Stimulated activated CD4-positive, alpha-beta T cell treated with anti-CD3 and anti-CD28 coated beads, Interleukin-12 subunit alpha, Interleukin-12 subunit beta, amount 100 ng/mL, for 4 hours (primary cell): ENCODE measurements at regions not wholly inside any gene's neighbourhood (a gene's known extent, or its start where the extent isn't known, plus 50 kb on each side); places are given as distances from the start of the nearest gene placed in this dataset.

ENCODE experiments used
- DNase-seq: peaks from one replicate; pipeline ENCODE4 v3.0.0-alpha.2; 2020

DNA sequence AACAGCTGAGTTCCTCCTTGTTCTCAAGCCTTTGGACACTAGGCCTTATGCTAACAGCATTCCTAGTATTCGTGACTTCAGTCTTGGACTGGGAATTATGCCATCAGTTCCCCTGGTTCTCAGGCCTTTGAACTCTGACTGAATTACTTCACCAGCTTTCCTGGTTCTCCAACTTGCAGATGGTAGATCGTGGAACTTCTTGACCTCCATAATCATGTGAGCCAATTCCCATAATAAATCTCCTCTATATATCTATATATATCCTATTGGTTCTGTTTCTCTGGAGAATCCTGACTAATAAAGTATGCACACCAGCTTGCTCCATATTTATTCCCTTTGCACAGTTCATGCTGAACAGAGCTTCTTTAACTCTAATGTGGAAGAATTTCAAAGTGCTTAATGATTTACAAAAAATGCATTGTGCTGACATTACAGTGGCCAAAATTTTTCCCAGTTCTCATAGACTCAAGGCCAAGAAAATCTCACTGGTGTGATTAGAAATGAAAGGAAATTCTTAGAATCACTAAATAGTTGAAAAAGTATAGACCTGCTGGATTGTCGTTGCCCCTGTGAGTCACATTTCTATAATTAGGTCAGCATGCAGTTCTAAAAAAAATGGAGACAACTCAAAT is 462.9 kb upstream of the ADAMTS5 start:
- no peak for DNase-seq

DNA sequence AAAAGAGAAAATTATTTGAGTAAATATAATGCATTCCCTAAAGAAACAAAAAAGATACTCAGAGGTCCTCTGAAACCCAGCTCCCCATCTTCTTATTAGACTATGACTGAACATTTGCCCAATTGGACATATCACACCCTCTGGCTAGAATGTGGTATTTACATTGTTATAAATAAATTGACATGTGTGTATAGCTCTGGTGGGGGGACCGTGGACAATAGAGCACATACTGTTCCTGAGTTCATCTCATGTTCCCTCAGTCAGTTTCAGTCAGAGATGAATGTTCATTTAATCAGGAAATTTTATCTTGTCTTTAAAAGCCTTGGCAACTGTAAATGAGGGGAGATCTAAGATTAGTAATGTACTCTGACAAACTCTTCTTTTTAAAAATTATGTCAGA is 459.3 kb upstream of the ADAMTS5 start:
- no peak for DNase-seq

DNA sequence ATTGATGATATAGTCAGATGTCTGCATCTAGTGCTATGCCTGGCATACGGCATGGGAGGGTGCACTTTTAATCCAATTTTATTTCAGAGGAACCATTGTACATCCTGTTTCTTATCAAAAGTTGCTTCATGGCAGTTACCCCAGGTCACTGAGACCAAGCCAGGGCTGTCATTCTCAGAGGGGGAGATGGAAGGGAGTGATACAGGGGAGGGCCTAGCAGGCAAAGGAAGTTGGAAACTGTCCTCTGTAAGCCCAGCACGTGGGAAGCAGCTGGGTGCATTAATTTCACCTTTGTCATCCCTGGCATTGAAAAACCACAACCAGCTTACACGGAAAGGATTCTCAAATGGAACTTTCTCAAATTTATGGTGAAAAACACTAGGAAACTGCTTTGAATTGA is 458.7 kb upstream of the ADAMTS5 start:
- no peak for DNase-seq

DNA sequence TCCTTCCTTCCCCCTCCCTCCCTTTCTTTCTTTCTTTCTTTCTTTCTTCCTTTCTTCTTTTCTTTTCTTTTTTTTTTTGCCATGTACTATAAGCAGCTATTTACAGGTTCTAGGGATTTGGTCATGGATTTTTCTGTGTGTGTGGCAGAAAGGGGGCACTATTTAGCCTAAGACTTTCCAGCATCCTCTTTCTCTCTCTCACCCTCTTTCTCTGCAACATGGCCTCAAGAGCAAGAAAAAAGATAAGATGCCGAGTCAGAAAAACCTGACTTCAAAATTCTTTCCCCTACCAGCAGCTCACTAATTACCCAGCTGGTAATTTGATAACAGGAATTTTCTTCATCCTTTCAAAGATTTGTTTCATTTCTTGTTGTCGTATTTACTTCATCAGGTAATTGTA is 458.3 kb upstream of the ADAMTS5 start:
- no peak for DNase-seq

DNA sequence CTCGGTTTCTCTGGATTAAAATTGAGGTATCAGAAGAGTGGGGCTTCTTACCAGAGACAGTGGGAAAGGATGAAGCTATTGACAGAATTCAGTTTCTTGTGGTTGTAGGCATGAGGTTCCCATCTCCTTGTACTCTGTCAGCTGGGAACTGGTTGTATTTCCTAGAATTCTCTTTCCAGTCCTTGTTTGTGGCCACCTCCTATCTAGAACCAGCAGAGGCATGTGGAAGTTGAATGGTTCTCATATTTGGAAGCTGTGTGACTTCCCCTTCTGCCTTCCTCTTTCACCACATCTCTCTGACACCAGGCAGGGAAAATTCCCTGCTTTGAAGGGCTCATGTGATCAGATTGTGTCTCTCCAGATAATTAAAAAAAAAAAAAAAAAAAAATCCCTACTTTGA is 457.7 kb upstream of the ADAMTS5 start:
- DNase-seq = no peak

DNA sequence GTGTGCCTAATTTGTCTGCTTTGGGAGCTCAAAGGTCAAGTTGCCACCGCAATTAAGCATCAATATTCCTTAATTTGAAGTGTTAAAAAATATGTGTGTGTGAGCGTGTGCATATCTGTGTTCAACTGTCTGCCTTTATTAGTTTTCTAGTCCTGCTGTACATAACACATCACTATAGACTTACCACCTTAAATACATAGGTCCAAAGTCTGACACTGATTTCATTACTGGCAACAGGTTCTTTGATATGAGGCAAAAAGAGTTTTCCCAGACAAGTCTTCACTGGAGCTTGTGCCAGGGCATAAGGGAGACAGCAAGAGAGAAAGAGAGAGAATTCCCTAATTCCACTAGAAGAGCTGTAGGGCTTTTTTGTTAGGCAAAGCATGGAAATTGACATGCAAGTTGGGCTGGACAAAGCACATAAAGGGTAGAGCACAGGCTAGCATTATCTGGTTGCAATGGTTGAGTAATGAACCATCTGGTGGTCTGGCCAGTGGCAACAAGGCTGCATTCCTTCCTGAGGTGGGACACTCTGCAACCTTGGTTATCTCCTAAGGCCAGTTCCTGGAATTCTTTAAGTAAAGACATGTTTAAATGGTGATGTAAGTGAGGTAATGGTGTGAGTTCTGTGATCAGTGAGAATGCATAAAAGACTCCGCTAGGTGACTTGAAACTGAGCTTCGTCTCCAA is 457.2 kb upstream of the ADAMTS5 start:
- DNase-seq = no peak

DNA sequence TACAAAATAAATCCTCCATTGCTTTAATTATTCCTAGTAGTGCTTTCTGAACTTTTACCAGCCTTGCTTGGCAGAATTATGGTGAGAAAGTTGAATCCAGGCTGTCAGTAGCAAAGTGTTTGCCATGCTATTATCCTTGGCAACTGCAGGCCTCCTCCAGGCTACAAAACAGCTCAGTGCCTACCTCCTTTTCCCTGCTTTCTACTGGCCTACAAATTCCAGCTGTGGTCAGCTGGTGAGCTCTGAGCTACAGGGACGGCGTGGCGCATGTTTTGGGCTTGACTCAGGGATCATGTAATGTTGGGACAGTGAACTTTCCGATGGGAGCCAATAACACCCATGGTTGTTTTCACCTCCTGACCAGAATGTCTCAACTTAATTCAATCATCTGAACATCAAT is 456.1 kb upstream of the ADAMTS5 start:
- DNase-seq = no peak

DNA sequence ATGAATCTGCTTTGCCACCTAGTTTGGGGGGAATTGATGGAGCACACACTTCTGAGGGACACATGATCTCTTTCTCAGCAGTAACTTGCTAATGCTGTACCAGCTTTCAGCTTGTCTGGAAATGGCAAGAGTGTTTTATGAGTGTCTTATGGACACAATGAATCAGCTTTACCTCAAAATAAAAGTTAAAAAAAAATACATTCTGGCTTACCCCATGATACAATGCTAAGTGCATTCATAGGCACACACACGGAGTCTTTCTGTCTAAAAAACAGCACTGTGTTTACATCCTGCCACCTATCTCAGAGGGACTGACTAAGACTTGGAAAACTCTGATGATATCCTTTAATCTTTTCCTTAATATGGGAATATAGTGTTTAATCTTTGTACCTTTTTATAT is 455.5 kb upstream of the ADAMTS5 start:
- DNase-seq = no peak

DNA sequence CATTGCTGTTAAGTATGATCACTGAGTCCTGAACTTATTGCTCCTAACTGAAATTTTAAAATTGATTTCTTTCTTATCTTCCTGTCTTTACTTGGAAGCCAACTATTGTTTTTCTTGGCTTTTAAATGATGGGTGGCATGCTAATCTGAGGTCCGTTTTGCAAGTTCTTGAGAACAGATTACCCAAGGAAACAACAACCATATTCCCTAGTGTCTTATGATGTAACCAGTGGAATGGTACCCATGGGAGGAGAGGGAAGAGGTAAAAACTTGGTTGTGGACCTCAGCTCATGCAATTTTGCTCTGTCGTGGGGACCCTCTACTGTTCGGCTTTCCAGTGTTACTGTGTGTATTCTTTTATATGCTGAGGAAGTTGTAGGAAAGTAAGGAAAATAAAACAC is 454.8 kb upstream of the ADAMTS5 start:
- DNase-seq = no peak

DNA sequence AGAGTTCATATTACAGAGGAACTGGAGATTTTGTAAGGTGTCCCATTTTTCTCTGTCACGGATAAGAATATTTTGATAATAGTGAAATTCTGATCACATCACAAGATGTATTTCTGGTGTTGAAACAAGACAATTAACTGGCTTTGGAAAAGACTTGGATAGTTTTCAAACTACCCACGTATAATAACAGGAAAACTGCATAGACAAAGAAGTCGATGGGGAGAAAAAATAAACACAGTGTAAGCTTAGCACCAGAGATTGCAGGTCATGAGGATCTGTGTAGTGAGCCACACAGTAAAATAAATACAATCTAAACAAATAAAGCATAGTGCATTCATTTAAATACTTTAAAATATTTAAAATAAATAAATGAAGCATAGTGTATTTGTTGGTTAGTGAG is 452.3 kb upstream of the ADAMTS5 start:
- DNase-seq = no peak

DNA sequence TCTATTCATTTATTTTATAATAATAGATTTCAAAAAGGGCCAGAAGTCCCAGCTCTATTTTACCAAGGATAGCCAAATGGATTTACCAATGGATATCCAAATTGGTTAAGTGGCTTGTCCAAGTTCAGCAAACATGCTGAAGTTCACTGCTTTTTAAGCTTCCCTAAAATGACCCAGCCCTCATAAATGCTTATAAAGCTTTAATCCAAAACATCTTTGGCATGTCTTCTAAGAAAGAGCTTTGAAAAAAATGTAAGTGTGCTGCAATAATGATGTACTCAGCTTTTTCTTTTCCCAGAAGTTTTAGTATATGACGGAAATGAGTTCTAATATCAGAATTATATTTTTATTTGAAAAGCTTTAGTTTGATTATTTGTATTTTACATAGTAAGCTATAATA is 451.5 kb upstream of the ADAMTS5 start:
- DNase-seq = no peak

DNA sequence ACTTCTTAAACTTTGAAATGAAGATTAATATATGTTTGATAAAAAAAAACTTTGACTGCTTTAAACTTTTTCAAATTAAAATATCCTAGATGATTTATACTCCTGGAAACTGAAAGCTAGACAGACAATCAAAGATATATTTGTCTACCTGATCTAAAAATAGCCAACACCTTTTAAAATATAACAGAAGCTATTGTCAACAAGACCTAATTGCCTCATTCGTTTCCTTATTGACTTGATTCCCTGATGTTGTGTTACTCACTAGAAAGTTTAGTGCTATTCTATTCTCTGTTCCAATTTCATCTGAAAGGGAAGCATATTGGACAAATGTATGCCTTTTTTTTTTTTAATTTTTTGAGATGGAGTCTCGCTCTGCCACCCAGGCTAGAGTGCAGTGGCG is 445.6 kb upstream of the ADAMTS5 start:
- DNase-seq = no peak

DNA sequence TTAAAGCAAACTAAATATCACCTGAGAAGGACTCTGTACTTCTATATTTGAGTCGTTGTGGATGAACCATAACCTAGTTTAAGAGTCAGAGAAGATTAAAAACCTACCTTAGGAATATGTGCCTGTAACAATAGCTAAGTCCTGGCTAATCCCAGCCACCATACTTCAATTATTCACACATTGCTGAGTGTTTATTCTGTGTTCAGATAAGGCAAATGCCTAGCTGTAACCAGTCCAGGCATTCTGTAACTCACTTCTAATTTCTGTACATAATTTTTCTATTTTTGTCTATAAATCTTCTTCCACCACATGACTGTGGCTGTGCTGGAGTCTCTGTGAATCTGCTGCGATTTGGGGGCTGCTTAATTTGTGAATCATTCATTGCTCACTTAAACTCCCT is 441.9 kb upstream of the ADAMTS5 start:
- DNase-seq = no peak

DNA sequence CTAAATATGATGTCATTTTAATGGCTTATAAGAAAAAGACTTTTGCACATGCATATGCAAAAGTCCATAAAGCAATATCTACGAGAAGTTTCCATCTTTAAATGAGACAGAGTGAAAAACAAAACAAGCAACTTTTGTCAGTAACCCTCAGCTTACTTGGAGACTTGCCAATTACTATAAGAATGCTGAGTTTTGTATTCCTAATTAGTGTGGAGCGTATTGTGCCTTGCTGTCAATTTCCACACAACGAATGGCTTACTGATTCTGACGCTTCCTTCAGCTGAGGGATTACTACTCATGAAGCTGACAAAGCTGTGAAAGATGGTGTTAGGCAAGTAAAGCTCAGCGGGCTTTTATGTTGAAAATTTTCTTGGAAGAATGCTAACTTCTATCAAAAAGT is 440.4 kb upstream of the ADAMTS5 start:
- no peak for DNase-seq

DNA sequence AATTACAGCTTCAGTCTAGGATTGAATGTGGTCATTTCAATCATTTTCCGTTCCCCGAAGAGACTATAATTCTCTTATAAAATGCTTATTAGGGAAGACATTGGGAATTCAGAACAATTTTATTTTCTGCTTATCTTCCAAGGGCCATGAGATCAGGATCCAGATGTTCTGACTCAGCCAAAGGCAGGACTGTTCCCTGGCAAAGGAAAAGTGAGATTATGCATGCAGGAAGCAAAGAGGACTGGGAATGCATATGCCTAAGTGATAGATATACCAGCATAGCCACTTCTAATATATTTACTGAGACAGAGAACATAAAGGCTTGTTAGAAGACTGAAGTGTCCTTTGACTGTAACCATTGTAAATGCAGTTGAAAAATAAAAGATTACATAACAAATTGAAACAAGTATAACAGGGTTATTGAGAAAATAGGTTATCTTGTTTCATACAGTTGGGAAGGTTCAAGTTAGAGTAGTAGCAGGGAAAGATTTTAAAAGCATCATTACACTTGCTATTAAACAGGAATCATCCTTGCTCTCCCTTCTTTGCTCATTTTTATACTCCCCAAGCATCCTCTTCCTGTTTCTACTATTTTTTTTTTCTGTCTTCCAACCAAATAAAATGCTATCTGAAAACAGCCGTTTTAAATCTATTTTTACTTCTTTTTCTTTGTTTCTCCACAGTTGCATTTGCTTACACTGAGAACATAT is 439.6 kb upstream of the ADAMTS5 start:
- DNase-seq = no peak

DNA sequence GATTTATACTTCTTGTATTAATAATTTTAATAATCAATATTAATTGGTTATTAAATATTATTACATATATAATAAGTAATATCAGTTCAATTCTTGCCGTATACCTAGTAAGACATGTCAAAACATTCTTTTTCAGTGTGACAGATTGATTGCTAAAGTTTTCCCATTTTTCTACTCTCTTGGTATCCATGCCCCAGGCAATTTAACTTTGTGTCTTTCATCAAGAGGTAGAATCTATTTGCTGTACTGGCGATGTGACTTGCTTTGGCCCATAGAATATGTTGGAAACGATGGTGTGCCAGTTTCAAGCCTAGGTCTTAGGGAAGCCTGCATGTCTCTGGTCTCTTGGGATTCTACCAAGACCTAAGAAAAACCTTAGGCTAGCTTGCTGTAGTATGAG is 436.1 kb upstream of the ADAMTS5 start:
- no peak for DNase-seq

DNA sequence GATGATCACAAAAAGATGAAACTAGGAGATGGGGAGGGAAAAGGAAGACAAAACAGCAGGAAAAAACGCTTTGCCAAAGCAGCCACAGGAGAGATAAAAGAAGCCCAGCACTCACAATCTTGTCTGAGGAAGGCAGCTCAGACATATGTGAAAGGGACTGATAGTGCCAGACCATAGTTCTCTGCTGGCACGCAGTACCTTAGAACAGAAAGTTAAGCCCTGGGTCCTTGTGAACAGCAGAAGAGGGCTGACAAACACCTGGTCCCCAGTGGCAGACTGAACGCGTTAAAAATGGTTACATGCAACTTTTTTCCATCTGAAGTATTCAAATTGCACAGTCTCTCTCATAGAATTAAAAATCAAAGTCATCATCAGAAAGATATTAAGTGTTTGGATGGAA is 433.2 kb upstream of the ADAMTS5 start:
- DNase-seq = no peak

DNA sequence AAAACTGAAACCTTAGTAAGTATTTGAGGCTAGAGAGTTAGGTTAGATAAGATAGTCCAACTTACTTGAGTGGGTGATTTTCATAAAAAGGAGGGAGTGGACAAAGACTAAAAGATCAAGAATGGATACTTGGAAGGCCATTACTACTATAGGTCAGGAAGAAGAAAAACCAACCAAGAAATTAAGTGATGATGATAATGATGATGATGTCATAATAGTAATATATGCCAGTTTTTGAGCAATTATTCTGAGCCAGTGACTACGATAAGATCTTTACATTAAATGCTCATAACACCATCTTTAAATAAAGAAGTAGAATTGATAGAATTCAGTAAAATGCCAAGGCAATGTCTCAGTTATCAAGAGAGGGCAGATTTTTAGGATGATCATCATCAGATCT is 430.7 kb upstream of the ADAMTS5 start:
- DNase-seq = no peak

DNA sequence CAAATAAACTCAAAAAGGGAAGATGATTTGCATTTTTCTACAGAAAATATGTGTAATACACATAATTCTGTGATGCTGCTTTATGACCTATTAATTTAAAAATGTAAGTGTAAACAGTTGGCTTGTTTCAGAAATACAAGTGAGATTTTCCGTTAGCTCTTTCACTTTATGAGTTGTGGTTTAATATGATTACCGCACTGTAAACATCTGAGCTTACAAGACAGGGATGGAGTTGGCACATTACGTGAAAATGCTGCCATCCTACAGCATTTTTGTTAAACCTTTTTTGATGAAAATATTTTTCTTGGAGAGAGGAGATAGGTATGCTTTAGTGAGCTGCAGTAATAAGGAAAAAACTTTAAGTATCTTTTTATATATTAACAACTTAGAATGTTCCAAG is 426.8 kb upstream of the ADAMTS5 start:
- DNase-seq = no peak

DNA sequence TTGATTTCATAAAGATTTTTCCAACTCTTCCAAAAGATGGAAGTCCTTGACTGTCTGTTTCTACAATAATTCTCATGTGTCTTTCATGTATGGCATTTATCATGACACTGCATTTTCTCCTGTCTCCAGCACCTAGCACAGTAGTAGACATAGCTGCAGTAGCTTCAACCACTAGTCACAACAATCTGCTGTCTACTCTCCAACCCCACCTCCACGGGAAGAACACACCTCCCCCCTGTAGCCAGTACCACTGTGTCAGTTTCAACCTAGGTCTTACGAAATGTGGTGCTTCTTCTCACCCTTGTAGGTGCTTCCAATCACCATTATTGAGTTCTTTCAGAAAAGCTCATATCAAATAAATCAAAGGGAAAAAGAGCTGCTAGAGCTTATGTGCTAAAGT is 425.1 kb upstream of the ADAMTS5 start:
- no peak for DNase-seq

DNA sequence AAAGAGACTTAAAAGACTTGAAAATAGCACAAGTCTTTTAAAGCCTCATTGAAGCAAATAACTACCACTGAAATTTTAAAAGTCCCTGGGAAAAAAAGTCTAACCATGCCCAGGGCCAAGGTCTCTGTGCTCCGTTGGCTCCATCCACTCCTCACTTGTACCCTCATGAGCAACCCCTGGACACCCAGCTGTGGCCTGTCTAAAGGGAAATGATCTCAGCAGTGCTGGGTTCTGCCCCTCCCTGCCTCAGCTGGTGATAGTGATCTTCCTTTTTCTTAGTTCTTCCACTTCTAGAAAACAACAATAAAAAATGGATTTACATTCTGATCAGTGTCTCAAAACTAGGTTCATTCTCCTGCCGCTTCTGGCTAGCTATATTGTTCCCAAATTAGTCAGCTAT is 423.5 kb upstream of the ADAMTS5 start:
- DNase-seq = no peak

DNA sequence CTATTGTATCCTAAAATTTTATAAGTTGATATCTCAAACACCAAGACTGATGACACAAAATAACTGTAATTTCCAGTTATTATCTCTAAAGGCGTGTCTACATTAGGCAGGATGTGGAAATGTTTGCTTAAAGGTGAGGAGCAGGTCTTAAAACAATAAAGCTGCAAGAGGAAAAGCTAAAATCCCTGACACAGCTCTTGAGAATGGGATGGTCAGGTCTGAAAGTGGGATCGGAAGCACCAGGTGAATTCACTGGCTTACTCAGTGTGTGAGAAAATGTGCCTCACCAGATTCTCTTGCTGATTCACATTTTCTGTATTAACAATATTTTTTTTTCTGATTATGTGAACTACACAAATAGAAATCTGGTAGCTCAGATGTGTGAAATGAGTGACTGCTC is 421.9 kb upstream of the ADAMTS5 start:
- no peak for DNase-seq

DNA sequence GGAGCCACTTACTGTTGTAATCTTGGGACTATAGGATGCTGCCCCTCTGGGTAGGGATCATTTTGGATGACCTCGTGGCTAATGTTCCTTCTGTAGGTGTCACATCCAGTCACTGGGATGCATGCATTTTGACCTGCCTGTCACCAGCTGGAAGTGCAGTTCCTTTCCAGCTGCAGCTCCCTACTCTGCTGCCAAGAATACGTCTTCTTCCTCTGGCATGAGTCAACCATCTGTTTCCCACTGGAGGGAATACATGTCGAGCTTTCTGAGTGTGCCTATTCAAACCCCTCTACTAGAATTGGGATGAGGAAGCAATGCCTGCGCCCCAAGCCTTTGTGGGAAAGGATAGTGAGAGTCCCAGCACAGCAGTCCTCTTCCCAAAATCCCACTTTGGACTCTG is 415.5 kb upstream of the ADAMTS5 start:
- DNase-seq = no peak

DNA sequence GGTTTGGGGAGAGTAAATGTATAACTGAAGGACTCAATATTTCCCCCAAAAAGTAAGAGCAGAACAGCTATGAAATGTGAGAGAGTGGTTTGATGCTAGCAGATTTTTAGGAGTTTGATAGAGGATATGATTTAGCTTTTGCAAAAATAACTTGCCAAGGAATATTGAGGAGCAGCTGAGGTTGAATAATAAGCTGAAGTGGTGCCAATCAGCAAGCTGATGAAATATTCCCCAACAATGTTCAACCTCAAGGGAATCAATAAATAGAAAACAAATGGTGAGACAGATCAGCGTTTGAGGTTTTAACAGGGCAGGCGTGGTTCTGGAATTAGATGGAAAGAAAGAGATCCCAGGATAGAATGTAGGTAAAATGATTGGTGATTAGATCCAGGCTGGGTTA is 413.4 kb upstream of the ADAMTS5 start:
- DNase-seq = no peak

DNA sequence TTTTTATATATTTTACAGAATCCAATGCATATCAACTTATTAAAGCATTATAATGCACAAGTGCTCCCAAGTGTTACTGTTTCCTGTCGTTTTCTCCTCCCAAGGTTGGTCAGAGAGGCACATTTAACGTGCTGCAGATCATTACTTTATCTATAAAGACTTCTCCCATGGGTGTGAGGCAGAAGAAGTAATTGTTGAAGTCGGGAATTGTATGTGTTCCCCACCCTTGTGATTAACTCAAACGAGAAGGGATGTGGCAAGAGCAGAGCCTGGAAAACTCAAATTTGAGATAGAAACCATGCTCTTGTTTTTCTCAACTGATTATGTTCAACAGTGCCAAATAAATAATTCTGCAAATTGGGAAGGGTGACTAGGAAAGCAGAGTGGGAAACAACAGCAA is 412.5 kb upstream of the ADAMTS5 start:
- DNase-seq = no peak
